GM12875 (cell line): ENCODE measurements at regions not wholly inside any gene's neighbourhood (a gene's known extent, or its start where the extent isn't known, plus 50 kb on each side); places are given as distances from the start of the nearest gene placed in this dataset.
A peak's percentile ranks its signal among the peaks of the same experiment; 100 is the strongest.
"Not testable (repeated sequence)": the region's sequence is repeated elsewhere in the genome, so short reads cannot be mapped to it uniquely, and the experiment has no call there.

Experiments
- H3K4me3 ChIP-seq: one replicate; pipeline ENCODE4 v1.5.1; 2011; ENCODE audit warnings: low read depth, low read length, control low read depth
- TF ChIP-seq, protein P1 (sequence below): IDR thresholded peaks from 2 replicates; pipeline ENCODE4 v1.5.1; 2011; ENCODE audit warnings: low read depth, mild to moderate bottlenecking, control low read depth, inconsistent platforms, low read length, moderate library complexity, borderline replicate concordance; ENCODE audit not compliant: insufficient read depth

DNA sequence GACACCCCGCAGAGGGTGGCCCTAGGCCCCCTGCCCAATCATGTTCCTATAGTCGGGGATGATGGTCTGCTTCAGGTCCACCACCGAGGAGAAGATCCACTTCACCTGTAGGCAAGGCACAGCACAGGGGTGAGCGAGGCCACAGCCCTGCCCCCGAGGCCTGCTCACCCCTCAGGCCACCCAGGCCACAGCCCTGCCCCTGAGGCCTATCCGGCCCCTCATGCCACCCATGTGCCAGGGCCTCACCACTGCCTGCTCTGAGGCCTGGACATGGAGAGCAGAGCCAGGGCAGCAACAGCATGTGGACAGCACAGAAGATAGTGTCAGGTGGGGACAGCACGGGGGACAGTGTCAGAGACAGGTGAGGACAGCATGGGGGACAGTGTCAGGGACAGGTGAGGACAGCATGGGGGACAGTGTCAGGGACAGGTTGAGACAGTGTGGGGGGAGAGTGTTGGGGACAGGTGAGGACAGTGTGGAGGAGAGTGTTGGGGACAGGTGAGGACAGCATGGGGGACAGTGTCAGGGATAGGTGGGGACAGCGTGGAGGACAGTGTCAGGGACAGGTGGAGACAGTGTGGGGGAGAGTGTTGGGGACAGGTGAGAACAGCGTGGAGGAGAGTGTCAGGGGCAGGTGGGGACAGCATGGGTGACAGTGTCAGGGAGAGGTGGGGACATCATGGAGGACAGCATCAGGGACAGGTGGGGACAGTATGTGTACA, 239.7 kb downstream of the TMEM121 start:
- TF ChIP-seq, protein P1, sequence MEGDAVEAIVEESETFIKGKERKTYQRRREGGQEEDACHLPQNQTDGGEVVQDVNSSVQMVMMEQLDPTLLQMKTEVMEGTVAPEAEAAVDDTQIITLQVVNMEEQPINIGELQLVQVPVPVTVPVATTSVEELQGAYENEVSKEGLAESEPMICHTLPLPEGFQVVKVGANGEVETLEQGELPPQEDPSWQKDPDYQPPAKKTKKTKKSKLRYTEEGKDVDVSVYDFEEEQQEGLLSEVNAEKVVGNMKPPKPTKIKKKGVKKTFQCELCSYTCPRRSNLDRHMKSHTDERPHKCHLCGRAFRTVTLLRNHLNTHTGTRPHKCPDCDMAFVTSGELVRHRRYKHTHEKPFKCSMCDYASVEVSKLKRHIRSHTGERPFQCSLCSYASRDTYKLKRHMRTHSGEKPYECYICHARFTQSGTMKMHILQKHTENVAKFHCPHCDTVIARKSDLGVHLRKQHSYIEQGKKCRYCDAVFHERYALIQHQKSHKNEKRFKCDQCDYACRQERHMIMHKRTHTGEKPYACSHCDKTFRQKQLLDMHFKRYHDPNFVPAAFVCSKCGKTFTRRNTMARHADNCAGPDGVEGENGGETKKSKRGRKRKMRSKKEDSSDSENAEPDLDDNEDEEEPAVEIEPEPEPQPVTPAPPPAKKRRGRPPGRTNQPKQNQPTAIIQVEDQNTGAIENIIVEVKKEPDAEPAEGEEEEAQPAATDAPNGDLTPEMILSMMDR = no peak
- H3K4me3 ChIP-seq = no peak overlapping the region

DNA sequence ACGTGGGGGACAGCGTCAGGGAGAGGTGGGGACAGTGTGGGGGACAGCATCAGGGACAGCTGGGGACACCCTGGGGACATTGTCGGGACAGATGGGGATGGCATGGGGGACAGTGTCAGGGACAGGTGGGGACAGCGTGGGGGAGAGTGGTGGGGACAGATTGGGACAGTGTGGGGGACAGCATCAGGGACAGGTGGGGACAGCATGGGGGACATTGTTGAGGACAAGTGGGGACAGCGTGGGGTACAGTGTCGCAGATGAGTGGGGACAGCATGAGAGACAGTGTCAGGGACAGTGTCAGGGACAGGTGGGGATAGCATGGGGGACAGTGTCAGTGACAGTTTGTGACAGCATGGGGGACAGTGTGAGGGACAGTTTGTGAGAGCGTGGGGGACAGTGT, 240.9 kb downstream of the TMEM121 start:
- H3K4me3 ChIP-seq = no peak overlapping the region
- TF ChIP-seq, protein P1 = no peak

DNA sequence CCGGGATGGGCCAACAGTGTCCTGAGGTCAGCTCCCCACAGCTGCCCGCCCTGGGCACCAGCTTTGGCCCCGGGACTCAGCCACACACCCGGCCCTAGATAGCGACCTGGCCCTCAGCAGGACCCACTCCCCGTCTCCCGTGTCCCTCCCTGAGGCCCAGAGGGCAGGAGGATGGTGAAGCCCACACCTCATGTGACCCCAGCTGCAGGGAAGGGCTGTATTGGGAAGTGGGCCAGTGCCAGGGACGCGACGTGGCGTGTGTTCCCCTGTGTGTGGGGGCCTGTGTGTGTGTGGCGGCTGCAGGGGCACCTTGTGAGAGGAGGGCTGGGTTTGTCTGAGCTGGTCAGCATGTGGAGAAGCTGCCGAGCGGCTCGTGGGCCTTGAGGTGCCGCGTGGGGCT, 241.7 kb downstream of the TMEM121 start:
- not testable (repeated sequence) for H3K4me3 ChIP-seq

DNA sequence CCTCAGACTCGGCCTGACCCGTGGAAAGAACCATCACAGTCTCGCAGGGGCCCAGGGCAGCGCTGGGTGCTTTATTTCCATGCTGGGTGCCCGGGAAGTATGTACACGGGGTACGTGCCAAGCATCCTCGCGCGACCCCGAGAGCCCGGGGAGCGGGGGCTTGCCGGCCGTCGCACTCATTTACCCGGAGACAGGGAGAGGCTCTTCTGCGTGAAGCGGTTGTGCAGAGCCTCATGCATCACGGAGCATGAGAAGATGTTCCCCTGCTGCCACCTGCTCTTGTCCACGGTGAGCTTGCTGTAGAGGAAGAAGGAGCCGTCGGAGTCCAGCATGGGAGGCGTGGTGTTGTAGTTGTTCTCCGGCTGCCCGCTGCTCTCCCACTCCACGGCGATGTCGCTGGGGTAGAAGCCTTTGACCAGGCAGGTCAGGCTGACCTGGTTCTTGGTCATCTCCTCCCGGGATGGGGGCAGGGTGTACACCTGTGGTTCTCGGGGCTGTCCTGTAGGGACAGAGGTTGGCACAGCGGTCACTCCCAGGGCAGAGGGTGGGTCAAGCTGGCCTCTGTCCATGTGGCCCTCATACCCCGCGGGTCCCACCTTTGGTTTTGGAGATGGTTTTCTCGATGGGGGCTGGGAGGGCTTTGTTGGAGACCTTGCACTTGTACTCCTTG, 242.8 kb downstream of the TMEM121 start:
- not testable (repeated sequence) for H3K4me3 ChIP-seq

DNA sequence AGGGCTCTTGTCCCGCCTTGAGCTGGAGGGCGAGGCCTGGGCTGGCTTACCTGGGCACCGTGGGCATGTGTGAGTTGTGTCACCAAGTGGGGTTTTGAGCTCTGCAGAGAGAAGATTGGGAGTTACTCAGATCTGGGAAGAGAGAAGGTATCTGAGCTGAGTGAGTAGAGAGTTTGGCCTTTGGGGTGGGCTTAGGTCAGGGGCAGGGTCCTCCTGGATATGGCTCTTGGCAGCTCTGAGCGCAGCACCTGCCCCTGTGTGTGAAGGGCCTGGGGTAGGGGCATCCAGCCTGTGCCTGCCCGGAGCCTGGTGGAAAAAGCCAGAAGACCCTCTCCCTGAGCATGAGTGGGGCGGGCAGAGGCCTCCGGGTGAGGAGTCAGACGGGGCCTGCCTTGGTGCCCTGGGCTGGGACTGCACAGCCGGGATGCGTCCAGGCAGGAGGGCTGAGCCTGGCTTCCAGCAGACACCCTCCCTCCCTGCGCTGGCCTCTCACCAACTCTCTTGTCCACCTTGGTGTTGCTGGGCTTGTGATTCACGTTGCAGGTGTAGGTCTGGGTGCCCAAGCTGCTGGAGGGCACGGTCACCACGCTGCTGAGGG, 244.3 kb downstream of the TMEM121 start:
- H3K4me3 ChIP-seq = not testable (repeated sequence)

- H3K4me3 ChIP-seq = peak overlapping the region; percentile 32
These were observed 245.2 kb downstream of the TMEM121 start for GRCh38 chr14:105771261-105772226.

GRCh38 chr14:105772710-105773250, 246.4 kb downstream of the TMEM121 start:
- peak overlapping the region; percentile 41 for H3K4me3 ChIP-seq

- TF ChIP-seq, protein P1 = no peak
- peak overlapping the region; percentile 19 for H3K4me3 ChIP-seq
These were observed 247.2 kb downstream of the TMEM121 start for GRCh38 chr14:105773584-105773983.

GRCh38 chr14:105774001-105774400, 247.6 kb downstream of the TMEM121 start:
- TF ChIP-seq, protein P1 = 0 out of 2 replicates have a peak, but pooled peaks have one; percentile 15
- peak overlapping the region; percentile 19 for H3K4me3 ChIP-seq

GRCh38 chr14:105774585-105775348, 248.4 kb downstream of the TMEM121 start:
- H3K4me3 ChIP-seq = peak overlapping the region; percentile 26

DNA sequence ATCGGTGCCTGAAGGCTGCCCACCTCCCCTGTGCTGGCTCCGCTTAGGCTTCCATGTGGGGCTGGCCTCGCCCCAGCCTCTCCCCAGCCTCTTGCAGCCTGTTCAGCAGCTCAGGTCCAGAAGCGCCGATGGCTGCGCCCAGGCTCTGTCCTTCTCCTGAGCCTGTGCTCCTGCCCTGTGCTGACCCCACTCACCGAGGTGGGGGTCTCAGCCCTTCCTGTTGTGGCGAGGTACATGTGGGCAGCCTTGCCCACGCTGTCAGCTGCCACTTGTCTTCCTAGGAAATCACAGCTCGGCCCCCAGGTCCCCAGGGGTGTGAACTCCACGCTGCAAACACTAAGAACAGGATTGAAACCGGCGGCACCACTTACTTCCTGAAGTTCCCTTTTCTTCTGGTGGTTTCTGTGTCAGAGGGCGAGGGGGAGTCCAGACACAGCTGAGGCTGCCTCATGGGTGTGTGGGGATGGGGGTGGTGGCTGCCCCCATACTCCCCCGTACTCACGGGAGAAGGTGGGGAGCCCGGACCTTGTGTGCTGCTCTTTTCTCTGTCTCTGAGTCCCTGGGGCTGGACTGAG, 249.1 kb downstream of the TMEM121 start:
- H3K4me3 ChIP-seq = peak overlapping the region; percentile 26

DNA sequence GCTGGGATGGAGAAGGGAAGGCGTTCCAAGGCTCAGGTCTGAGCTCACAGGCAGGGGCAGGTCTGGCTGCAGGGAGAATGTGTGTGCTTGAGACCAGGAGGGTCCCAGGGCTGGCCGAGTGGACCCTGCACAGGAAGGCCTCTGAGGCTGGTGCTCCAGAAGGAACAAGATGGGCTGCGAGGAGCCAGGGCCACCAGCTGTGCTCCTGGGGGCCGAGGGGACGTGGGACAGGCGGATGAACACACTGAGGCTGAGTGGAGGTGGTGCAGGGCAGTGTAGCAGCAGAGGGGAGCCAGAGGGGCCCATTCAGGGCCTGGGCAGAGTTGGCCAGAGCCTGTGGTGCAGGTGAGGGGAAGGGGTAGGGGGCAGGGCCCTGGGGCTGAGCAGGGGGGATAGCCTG, 249.7 kb downstream of the TMEM121 start:
- H3K4me3 ChIP-seq = not testable (repeated sequence)
